Mucosa of stomach (tissue), 1 donor: ENCODE measurements at regions not wholly inside any gene's neighbourhood (a gene's known extent, or its start where the extent isn't known, plus 50 kb on each side); places are given as distances from the start of the nearest gene placed in this dataset.
"Not testable (repeated sequence)": the region's sequence is repeated elsewhere in the genome, so short reads cannot be mapped to it uniquely, and the experiment has no call there.

Experiments used
- H3K27me3 ChIP-seq: one replicate; pipeline ENCODE4 v1.7.0; 2013; ENCODE audit warnings: mild to moderate bottlenecking, low read length; ENCODE audit not compliant: control insufficient read depth, insufficient read depth
- H3K36me3 ChIP-seq: one replicate; pipeline ENCODE4 v1.7.0; 2013; ENCODE audit warnings: low read length; ENCODE audit not compliant: control insufficient read depth, insufficient read depth
- H3K4me1 ChIP-seq: one replicate; pipeline ENCODE4 v1.7.0; 2013; ENCODE audit warnings: mild to moderate bottlenecking, low read length; ENCODE audit not compliant: control insufficient read depth, insufficient read depth
- H3K4me3 ChIP-seq: one replicate; pipeline ENCODE4 v1.7.0; 2013; ENCODE audit warnings: low read length
- H3K9ac ChIP-seq: one replicate; pipeline ENCODE4 v1.7.0; 2013; ENCODE audit warnings: mild to moderate bottlenecking, low read length, moderate library complexity
- H3K9me3 ChIP-seq: one replicate; pipeline ENCODE4 v1.7.0; 2013; ENCODE audit warnings: mild to moderate bottlenecking, low read length, moderate library complexity; ENCODE audit not compliant: control insufficient read depth
- donor health status: Pancreatic carcinoma.

GRCh38 chr9:30065888-30066287 is 2318.6 kb upstream of the ACO1 start:
- Histone ChIP-seq H3K36me3 (no peaks in the 10 kb centered on the region), H3K4me1 (no peaks in the 10 kb centered on the region), H3K4me3 (no peak overlapping the region), H3K9me3 (no peaks in the 10 kb centered on the region), H3K27me3 (no peaks in the 10 kb centered on the region), H3K9ac (no peak overlapping the region)

GRCh38 chr9:30069236-30069635 is 2315.2 kb upstream of the ACO1 start:
- not testable (repeated sequence) for H3K36me3 ChIP-seq, H3K4me1 ChIP-seq, H3K27me3 ChIP-seq, H3K9ac ChIP-seq, H3K4me3 ChIP-seq, H3K9me3 ChIP-seq

GRCh38 chr9:30075022-30075421 is 2309.4 kb upstream of the ACO1 start:
- Histone ChIP-seq H3K9me3 (no peaks in the 10 kb centered on the region), H3K4me1 (no peaks in the 10 kb centered on the region), H3K4me3 (no peak overlapping the region), H3K36me3 (no peaks in the 10 kb centered on the region), H3K27me3 (no peaks in the 10 kb centered on the region), H3K9ac (no peak overlapping the region)

GRCh38 chr9:30075451-30076199 is 2308.8 kb upstream of the ACO1 start:
- H3K9me3 ChIP-seq: no peaks in the 10 kb centered on the region

GRCh38 chr9:30078195-30078594 is 2306.2 kb upstream of the ACO1 start:
- Histone ChIP-seq H3K4me3 (no peak overlapping the region), H3K4me1 (no peaks in the 10 kb centered on the region), H3K9me3 (no peaks in the 10 kb centered on the region), H3K36me3 (no peaks in the 10 kb centered on the region), H3K9ac (no peak overlapping the region), H3K27me3 (no peaks in the 10 kb centered on the region)

More at GRCh38 chr9:30075451-30076199, 2308.8 kb upstream of the ACO1 start:
- H3K27me3 ChIP-seq: no peaks in the 10 kb centered on the region
- no peak overlapping the region for H3K9ac ChIP-seq
- no peak overlapping the region for H3K4me3 ChIP-seq
- no peaks in the 10 kb centered on the region for H3K4me1 ChIP-seq
- H3K36me3 ChIP-seq: no peaks in the 10 kb centered on the region

- H3K4me1 ChIP-seq: no peaks in the 10 kb centered on the region
- H3K36me3 ChIP-seq: no peaks in the 10 kb centered on the region
- H3K9me3 ChIP-seq: no peaks in the 10 kb centered on the region
- no peaks in the 10 kb centered on the region for H3K27me3 ChIP-seq
- no peak overlapping the region for H3K9ac ChIP-seq
- no peak overlapping the region for H3K4me3 ChIP-seq
Measured at GRCh38 chr9:30089428-30089827, 2295.0 kb upstream of the ACO1 start.

- H3K4me3 ChIP-seq: no peak overlapping the region
- no peaks in the 10 kb centered on the region for H3K36me3 ChIP-seq
- no peaks in the 10 kb centered on the region for H3K9me3 ChIP-seq
- no peak overlapping the region for H3K9ac ChIP-seq
- H3K4me1 ChIP-seq: no peaks in the 10 kb centered on the region
- no peaks in the 10 kb centered on the region for H3K27me3 ChIP-seq
Measured at GRCh38 chr9:30103647-30104394, 2280.6 kb upstream of the ACO1 start.

- H3K9me3 ChIP-seq, H3K4me1 ChIP-seq, H3K9ac ChIP-seq, H3K36me3 ChIP-seq, H3K27me3 ChIP-seq, H3K4me3 ChIP-seq: not testable (repeated sequence)
Measured at GRCh38 chr9:30107134-30107533, 2277.3 kb upstream of the ACO1 start.

GRCh38 chr9:30116673-30117217 is 2267.7 kb upstream of the ACO1 start:
- Histone ChIP-seq H3K27me3 (no peaks in the 10 kb centered on the region), H3K9ac (no peak overlapping the region), H3K9me3 (no peaks in the 10 kb centered on the region), H3K4me1 (no peaks in the 10 kb centered on the region), H3K4me3 (no peak overlapping the region), H3K36me3 (no peaks in the 10 kb centered on the region)

- Histone ChIP-seq H3K36me3 (no peaks in the 10 kb centered on the region), H3K9ac (no peak overlapping the region), H3K27me3 (no peaks in the 10 kb centered on the region), H3K9me3 (no peaks in the 10 kb centered on the region), H3K4me1 (no peaks in the 10 kb centered on the region), H3K4me3 (no peak overlapping the region)
Measured at GRCh38 chr9:30120666-30121065, 2263.8 kb upstream of the ACO1 start.

- Histone ChIP-seq H3K4me3 (no peak overlapping the region), H3K36me3 (no peaks in the 10 kb centered on the region), H3K9ac (no peak overlapping the region), H3K27me3 (no peaks in the 10 kb centered on the region), H3K9me3 (no peaks in the 10 kb centered on the region), H3K4me1 (no peaks in the 10 kb centered on the region)
Measured at GRCh38 chr9:30121611-30122010, 2262.8 kb upstream of the ACO1 start.

GRCh38 chr9:30125881-30126280 is 2258.6 kb upstream of the ACO1 start:
- H3K4me1 ChIP-seq: no peaks in the 10 kb centered on the region
- H3K36me3 ChIP-seq: no peaks in the 10 kb centered on the region
- H3K9me3 ChIP-seq: no peaks in the 10 kb centered on the region
- no peak overlapping the region for H3K9ac ChIP-seq
- H3K27me3 ChIP-seq: no peaks in the 10 kb centered on the region
- H3K4me3 ChIP-seq: no peak overlapping the region
